ENCODE measurements at regions not wholly inside any gene's neighbourhood (a gene's known extent, or its start where the extent isn't known, plus 50 kb on each side); places are given as distances from the start of the nearest gene placed in this dataset.

- TF ChIP-seq, protein P1, sequence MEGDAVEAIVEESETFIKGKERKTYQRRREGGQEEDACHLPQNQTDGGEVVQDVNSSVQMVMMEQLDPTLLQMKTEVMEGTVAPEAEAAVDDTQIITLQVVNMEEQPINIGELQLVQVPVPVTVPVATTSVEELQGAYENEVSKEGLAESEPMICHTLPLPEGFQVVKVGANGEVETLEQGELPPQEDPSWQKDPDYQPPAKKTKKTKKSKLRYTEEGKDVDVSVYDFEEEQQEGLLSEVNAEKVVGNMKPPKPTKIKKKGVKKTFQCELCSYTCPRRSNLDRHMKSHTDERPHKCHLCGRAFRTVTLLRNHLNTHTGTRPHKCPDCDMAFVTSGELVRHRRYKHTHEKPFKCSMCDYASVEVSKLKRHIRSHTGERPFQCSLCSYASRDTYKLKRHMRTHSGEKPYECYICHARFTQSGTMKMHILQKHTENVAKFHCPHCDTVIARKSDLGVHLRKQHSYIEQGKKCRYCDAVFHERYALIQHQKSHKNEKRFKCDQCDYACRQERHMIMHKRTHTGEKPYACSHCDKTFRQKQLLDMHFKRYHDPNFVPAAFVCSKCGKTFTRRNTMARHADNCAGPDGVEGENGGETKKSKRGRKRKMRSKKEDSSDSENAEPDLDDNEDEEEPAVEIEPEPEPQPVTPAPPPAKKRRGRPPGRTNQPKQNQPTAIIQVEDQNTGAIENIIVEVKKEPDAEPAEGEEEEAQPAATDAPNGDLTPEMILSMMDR (IDR thresholded peaks at IDR 0.05) = no peak
- ATAC-seq (ENCODE audit: poor library complexity) (no peak), DNase-seq (no peak)
- H3K36me3 ChIP-seq (ENCODE audit: insufficient read depth, low read length) = no peaks in the 10 kb centered on the region
- H3K9me3 ChIP-seq (ENCODE audit: control insufficient read depth in 1 of 2, insufficient read depth in 1 of 2, low read length in 2 of 2) = no peaks in the 10 kb centered on the region
- POLR2A ChIA-PET = no interaction called here
- no peak overlapping the region for H3K4me3 ChIP-seq (ENCODE audit: low read length)
- H3K27me3 ChIP-seq (ENCODE audit: control insufficient read depth in 1 of 2, insufficient read depth in 2 of 2, low read length in 2 of 2) = no peaks in the 10 kb centered on the region
- H3K27ac ChIP-seq (ENCODE audit: low read depth in 1 of 2, low read length in 2 of 2) = no peak overlapping the region
- no peaks in the 10 kb centered on the region for H3K4me1 Mint-ChIP-seq (ENCODE audit: low read depth)
- H3K36me3 Mint-ChIP-seq (ENCODE audit: low read depth) = no peaks in the 10 kb centered on the region
- intact Hi-C loops (cut with DNase I, micrococcal nuclease) = no loop called here
- H3K4me3 Mint-ChIP-seq = no peak overlapping the region
- no peak overlapping the region for H3K27ac Mint-ChIP-seq
- H3K9me3 Mint-ChIP-seq = peaks cover 2% of the 10 kb centered on the region
- H3K27me3 Mint-ChIP-seq = no peaks in the 10 kb centered on the region
- no peaks in the 10 kb centered on the region for H3K4me1 ChIP-seq (ENCODE audit: insufficient read depth, low read length)
- CTCF ChIA-PET = no interaction called here
Measured at GRCh38 chr3:104458657-104459056, 908.1 kb upstream of the ALCAM start.

DNA sequence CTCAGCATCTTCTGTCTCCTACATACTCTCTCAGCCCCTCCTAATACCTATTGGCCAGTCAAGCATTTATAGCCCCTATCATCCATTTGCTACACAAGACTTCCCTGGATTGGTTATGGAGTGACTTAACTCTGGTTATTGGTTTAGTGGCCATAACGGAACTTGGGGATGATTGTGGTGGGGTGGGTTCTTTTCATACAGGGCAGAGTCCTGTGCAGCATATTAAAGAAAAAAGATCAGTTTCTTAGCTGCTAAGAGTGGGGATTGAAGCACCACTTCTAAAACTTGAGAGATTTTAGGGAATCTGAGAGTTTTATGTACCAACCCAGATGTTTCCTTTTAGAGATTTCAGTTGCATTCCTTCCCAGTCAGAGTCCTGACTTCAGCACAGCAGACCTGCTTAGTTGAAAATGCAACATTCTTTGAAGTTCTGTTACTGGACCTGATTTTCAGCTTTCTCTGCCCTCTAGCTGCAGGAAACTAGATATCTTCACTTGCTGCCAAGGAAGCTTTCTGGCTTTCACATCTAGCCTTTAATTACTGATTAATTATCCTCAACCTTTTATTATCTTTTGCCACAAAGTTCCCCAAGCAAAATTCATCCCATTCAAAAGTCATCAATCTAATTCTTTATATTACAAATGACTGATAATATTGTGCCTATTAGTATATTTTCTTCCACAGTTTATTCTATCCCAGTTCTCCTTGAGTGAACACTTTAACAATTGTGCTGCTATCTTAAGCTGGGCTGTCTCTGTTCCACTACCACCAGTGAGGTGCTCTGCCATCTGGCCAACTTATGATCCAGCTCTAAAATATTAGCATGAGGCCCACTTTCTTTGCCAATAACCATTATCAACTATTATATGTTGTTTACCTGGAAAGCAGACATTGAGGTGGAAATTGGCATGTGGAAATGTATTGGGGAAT lies 906.0 kb upstream of the ALCAM start:
- ChIA-PET CTCF (no interaction called here), POLR2A (no interaction called here)
- intact Hi-C loops (cut with DNase I, micrococcal nuclease) = no loop called here
- no peak for ATAC-seq (ENCODE audit: poor library complexity)
- Mint-ChIP-seq H3K36me3 (ENCODE audit: low read depth) (no peaks in the 10 kb centered on the region), H3K27ac (no peak overlapping the region), H3K4me3 (no peak overlapping the region), H3K9me3 (peaks cover 2% of the 10 kb centered on the region), H3K27me3 (no peaks in the 10 kb centered on the region), H3K4me1 (ENCODE audit: low read depth) (no peaks in the 10 kb centered on the region)
- Histone ChIP-seq H3K27me3 (ENCODE audit: control insufficient read depth in 1 of 2, insufficient read depth in 2 of 2, low read length in 2 of 2) (no peaks in the 10 kb centered on the region), H3K27ac (ENCODE audit: low read depth in 1 of 2, low read length in 2 of 2) (no peak overlapping the region), H3K36me3 (ENCODE audit: insufficient read depth, low read length) (no peaks in the 10 kb centered on the region), H3K4me1 (ENCODE audit: insufficient read depth, low read length) (no peaks in the 10 kb centered on the region), H3K4me3 (ENCODE audit: low read length) (no peak overlapping the region), H3K9me3 (ENCODE audit: control insufficient read depth in 1 of 2, insufficient read depth in 1 of 2, low read length in 2 of 2) (peaks cover 0 to 3% of the 10 kb centered on the region in 2 experiments)
- TF ChIP-seq, protein P1 (IDR thresholded peaks at IDR 0.05) = no peak
- DNase-seq = no peak

DNA sequence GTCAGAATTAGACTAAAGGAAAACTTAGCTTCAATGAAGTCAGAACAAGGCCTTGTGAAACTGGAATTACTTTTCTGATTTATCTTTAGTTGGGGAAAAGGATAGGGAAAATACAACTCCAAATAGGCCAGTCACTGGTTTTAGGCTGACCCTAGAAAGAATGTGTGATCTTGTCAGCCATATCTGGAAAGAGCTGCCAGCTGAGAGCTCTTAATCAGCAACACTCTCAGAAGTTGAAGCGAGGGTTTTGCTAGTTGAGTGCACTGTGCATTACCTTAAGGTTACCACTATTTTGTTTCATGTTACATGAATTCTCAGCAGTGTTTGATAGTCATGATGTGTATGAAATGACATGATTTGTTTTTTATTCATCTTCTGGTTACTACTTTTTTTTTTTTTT lies 905.3 kb upstream of the ALCAM start:
- CTCF ChIA-PET = no interaction called here
- H3K4me1 Mint-ChIP-seq (ENCODE audit: low read depth) = no peaks in the 10 kb centered on the region
- H3K4me3 ChIP-seq (ENCODE audit: low read length) = no peak overlapping the region
- TF ChIP-seq, protein P1 (IDR thresholded peaks at IDR 0.05) = no peak
- peaks cover 0 to 3% of the 10 kb centered on the region in 2 experiments for H3K9me3 ChIP-seq (ENCODE audit: control insufficient read depth in 1 of 2, insufficient read depth in 1 of 2, low read length in 2 of 2)
- H3K4me1 ChIP-seq (ENCODE audit: insufficient read depth, low read length) = no peaks in the 10 kb centered on the region
- H3K27ac ChIP-seq (ENCODE audit: low read depth in 1 of 2, low read length in 2 of 2) = no peak overlapping the region
- H3K9me3 Mint-ChIP-seq = peaks cover 2% of the 10 kb centered on the region
- intact Hi-C loops (cut with DNase I, micrococcal nuclease) = no loop called here
- H3K4me3 Mint-ChIP-seq = no peak overlapping the region
- POLR2A ChIA-PET = no interaction called here
- ATAC-seq (ENCODE audit: poor library complexity) (no peak), DNase-seq (no peak)
- no peaks in the 10 kb centered on the region for H3K27me3 ChIP-seq (ENCODE audit: control insufficient read depth in 1 of 2, insufficient read depth in 2 of 2, low read length in 2 of 2)
- no peaks in the 10 kb centered on the region for H3K36me3 ChIP-seq (ENCODE audit: insufficient read depth, low read length)
- H3K27me3 Mint-ChIP-seq = no peaks in the 10 kb centered on the region
- no peak overlapping the region for H3K27ac Mint-ChIP-seq
- H3K36me3 Mint-ChIP-seq (ENCODE audit: low read depth) = no peaks in the 10 kb centered on the region
